ENCODE measurements at regions not wholly inside any gene's neighbourhood (a gene's known extent, or its start where the extent isn't known, plus 50 kb on each side); places are given as distances from the start of the nearest gene placed in this dataset.
"Not testable (repeated sequence)": the region's sequence is repeated elsewhere in the genome, so short reads cannot be mapped to it uniquely, and the experiment has no call there.

GRCh38 chr22:48416396-48417224, 1411.1 kb downstream of the BRD1 start:
- no peak for TF ChIP-seq CTCF (conservative IDR thresholded peaks at IDR 0.05; ENCODE audit: low read depth, low read length)
- no peak overlapping the region for H3K4me3 ChIP-seq (ENCODE audit: low read depth, low read length)
- no peak for DNase-seq (ENCODE audit: low read depth)

- no peak overlapping the region for H3K4me3 ChIP-seq (ENCODE audit: low read depth, low read length)
- TF ChIP-seq CTCF (conservative IDR thresholded peaks at IDR 0.05; ENCODE audit: low read depth, low read length), result no peak
- no peak for DNase-seq (ENCODE audit: low read depth)
These were observed 1412.2 kb downstream of the BRD1 start for GRCh38 chr22:48415520-48415919.

GRCh38 chr22:48414651-48415050, 1413.0 kb downstream of the BRD1 start:
- no peak for DNase-seq (ENCODE audit: low read depth)
- H3K4me3 ChIP-seq (ENCODE audit: low read depth, low read length), result no peak overlapping the region
- no peak for TF ChIP-seq CTCF (conservative IDR thresholded peaks at IDR 0.05; ENCODE audit: low read depth, low read length)

- H3K4me3 ChIP-seq (ENCODE audit: low read depth, low read length); DNase-seq (ENCODE audit: low read depth): not testable (repeated sequence)
These were observed 1414.7 kb downstream of the BRD1 start for GRCh38 chr22:48412931-48413330.

GRCh38 chr22:48410536-48410935, 1417.1 kb downstream of the BRD1 start:
- no peak overlapping the region for H3K4me3 ChIP-seq (ENCODE audit: low read depth, low read length)
- TF ChIP-seq CTCF (conservative IDR thresholded peaks at IDR 0.05; ENCODE audit: low read depth, low read length), result no peak
- no peak for DNase-seq (ENCODE audit: low read depth)

- H3K4me3 ChIP-seq (ENCODE audit: low read depth, low read length), result no peak overlapping the region
- DNase-seq (ENCODE audit: low read depth), result no peak
- no peak for TF ChIP-seq CTCF (conservative IDR thresholded peaks at IDR 0.05; ENCODE audit: low read depth, low read length)
These were observed 1420.3 kb downstream of the BRD1 start for GRCh38 chr22:48407256-48407955.

GRCh38 chr22:48406161-48406560, 1421.5 kb downstream of the BRD1 start:
- no peak overlapping the region for H3K4me3 ChIP-seq (ENCODE audit: low read depth, low read length)
- TF ChIP-seq CTCF (conservative IDR thresholded peaks at IDR 0.05; ENCODE audit: low read depth, low read length), result no peak
- DNase-seq (ENCODE audit: low read depth), result no peak
